HCT116 (cell line): ENCODE measurements at regions not wholly inside any gene's neighbourhood (a gene's known extent, or its start where the extent isn't known, plus 50 kb on each side); places are given as distances from the start of the nearest gene placed in this dataset.

Source experiments
- ATAC-seq: fragments of 200-7000 bp; cut with Tn5 transposase; 2 replicates; pipeline ENCODE4 v1.9.1; 2020; ENCODE audit warnings: mild to moderate bottlenecking, moderate library complexity
- BruUV-seq: library from RNA; stranded (reverse); fragments of 400-500 nt; replicated peaks from 2 replicates; lab custom pipeline; 2021; lab: Mats Ljungman, UMichigan
- CTCF ChIA-PET: fragments of 300-600 bp; sonication (Branson Sonifier 250); formaldehyde crosslinking; loops from one replicate; lab custom pipeline; 2021; ENCODE audit warnings: antibody characterized with exemption; lab: Charles Lee
- POLR2A ChIA-PET: fragments of 300-600, 350-600 bp; sonication (Branson Sonifier 250); formaldehyde crosslinking; loops from one replicate; lab custom pipeline; 2021; ENCODE audit warnings: antibody characterized with exemption; lab: Charles Lee
- RAD21 ChIA-PET, 2 experiments: fragments of 300-600 bp; sonication (Branson Sonifier 250); formaldehyde crosslinking; loops; one replicate each; lab custom pipeline; 2023; ENCODE audit warnings: low total read pairs in 2 of 2; ENCODE audit not compliant: uncharacterized antibody in 2 of 2, unreplicated experiment in 2 of 2, low non-redundant PET in 1 of 2; lab: Charles Lee
- DNase-seq: peaks from one replicate; pipeline ENCODE4 v3.0.0-alpha.2; 2010; ENCODE audit warnings: low read depth, low spot score
- H2AFZ ChIP-seq: fragments of 200-600 bp; shearing (Covaris generic), sonication (generic); 2 replicates; pipeline ENCODE4 v1.6.1; 2017; ENCODE audit warnings: low read depth, mixed run types, mixed read lengths, antibody characterized with exemption, low read length; ENCODE audit not compliant: poor library complexity, severe bottlenecking
- H3K27ac ChIP-seq: 2 replicates; pipeline ENCODE4 v1.5.1; 2012; ENCODE audit warnings: low read depth, low read length
- H3K27me3 ChIP-seq: fragments of 200-600 bp; sonication (generic); 2 replicates; pipeline ENCODE4 v1.6.1; 2016; ENCODE audit warnings: mixed run types, low read length, mixed read lengths; ENCODE audit not compliant: insufficient read depth
- H3K36me3 ChIP-seq, 2 experiments: fragments of 200-500 bp in 1 of 2; fragments of 200-600 bp in 1 of 2; sonication (Bioruptor generic) in 1 of 2; sonication (generic) in 1 of 2; 2 replicates each; pipeline versions ENCODE4 v1.5.1 to v1.6.1; 2014 to 2016; ENCODE audit warnings: low read length in 2 of 2, inconsistent platforms in 1 of 2, mixed read lengths in 1 of 2, mixed run types in 1 of 2; ENCODE audit not compliant: insufficient read depth in 2 of 2, control insufficient read depth in 1 of 2
- H3K4me1 ChIP-seq, 2 experiments: fragments of 200-600 bp in 1 of 2; sonication (generic) in 1 of 2; 2 replicates each; pipeline versions ENCODE4 v1.5.1 to v1.6.1; 2012 to 2017; ENCODE audit warnings: low read length in 2 of 2, inconsistent platforms in 1 of 2, mild to moderate bottlenecking in 1 of 2, mixed read lengths in 1 of 2, mixed run types in 1 of 2, moderate library complexity in 1 of 2; ENCODE audit not compliant: insufficient read depth in 2 of 2, control insufficient read depth in 1 of 2
- H3K4me2 ChIP-seq: fragments of 200-600 bp; sonication (generic); 2 replicates; pipeline ENCODE4 v1.6.1; 2017; ENCODE audit warnings: mixed run types, low read length, mixed read lengths
- H3K4me3 ChIP-seq, 2 experiments: fragments of 200-600 bp in 1 of 2; sonication (generic) in 1 of 2; replicated peaks in 1 of 2; 2 replicates each; pipeline ENCODE4 v1.5.1; 2011 to 2016; ENCODE audit warnings: low read length in 2 of 2, control low read depth in 1 of 2, low read depth in 1 of 2, mild to moderate bottlenecking in 1 of 2, mixed read lengths in 1 of 2, mixed run types in 1 of 2
- H3K79me2 ChIP-seq: fragments of 200-600 bp; sonication (generic); 2 replicates; pipeline ENCODE4 v1.6.1; 2017; ENCODE audit warnings: mild to moderate bottlenecking, mixed run types, low read length, moderate library complexity, mixed read lengths; ENCODE audit not compliant: insufficient read depth
- H3K9ac ChIP-seq: fragments of 200-600 bp; sonication (generic); 2 replicates; pipeline ENCODE4 v1.6.1; 2016; ENCODE audit warnings: low read length, mixed read lengths
- H3K9me2 ChIP-seq: fragments of 200-600 bp; sonication (generic), shearing (Covaris generic); 2 replicates; pipeline ENCODE4 v1.6.1; 2017; ENCODE audit warnings: mixed run types, mild to moderate bottlenecking, moderate library complexity; ENCODE audit not compliant: insufficient read depth
- H3K9me3 ChIP-seq, 2 experiments: fragments of 200-500 bp in 1 of 2; fragments of 200-600 bp in 1 of 2; sonication (Bioruptor generic) in 1 of 2; sonication (generic) in 1 of 2; 2 replicates each; pipeline ENCODE4 v1.6.1; 2014 to 2017; ENCODE audit warnings: low read length in 2 of 2, mixed read lengths in 2 of 2, inconsistent platforms in 1 of 2, low read depth in 1 of 2, mild to moderate bottlenecking in 1 of 2, mixed run types in 1 of 2, moderate library complexity in 1 of 2; ENCODE audit not compliant: control insufficient read depth in 1 of 2, insufficient read depth in 1 of 2
- H4K20me1 ChIP-seq: fragments of 200-600 bp; sonication (generic), shearing (Covaris generic); 2 replicates; pipeline ENCODE4 v1.6.1; 2017; ENCODE audit warnings: mixed run types, mild to moderate bottlenecking, moderate library complexity; ENCODE audit not compliant: insufficient read depth
- EZH2 ChIP-seq: fragments of 200-600 bp; sonication (generic); IDR thresholded peaks from 2 replicates; pipeline ENCODE4 v1.6.1; 2017; ENCODE audit warnings: antibody characterized with exemption, mixed run types
- MAX ChIP-seq: IDR thresholded peaks from 2 replicates; pipeline ENCODE4 v1.6.1; 2012
- POLR2A ChIP-seq: IDR thresholded peaks from 2 replicates; pipeline ENCODE4 v1.7.0; 2011; ENCODE audit warnings: borderline replicate concordance; ENCODE audit not compliant: insufficient read depth, insufficient read length; ENCODE audit errors: extremely low read depth
- RAD21 ChIP-seq: IDR thresholded peaks from 2 replicates; pipeline ENCODE4 v1.6.1; 2012; ENCODE audit warnings: low read depth, mild to moderate bottlenecking
- SP1 ChIP-seq: IDR thresholded peaks from 2 replicates; pipeline ENCODE4 v1.6.1; 2012; ENCODE audit warnings: low read depth
- SRF ChIP-seq: IDR thresholded peaks from 2 replicates; pipeline ENCODE4 v1.6.1; 2012; ENCODE audit warnings: low read depth
- TCF7L2 ChIP-seq: IDR thresholded peaks from 2 replicates; pipeline ENCODE4 v1.7.0; 2011; ENCODE audit warnings: borderline replicate concordance, inconsistent platforms; ENCODE audit not compliant: insufficient read depth, insufficient read length; ENCODE audit errors: extremely low read depth
- YY1 ChIP-seq: IDR thresholded peaks from 2 replicates; pipeline ENCODE4 v1.6.1; 2011; ENCODE audit warnings: low read length, low read depth, moderate library complexity, mild to moderate bottlenecking; ENCODE audit not compliant: insufficient replicate concordance; ENCODE audit errors: extremely low read depth
- ZFX ChIP-seq: fragments of 450-650 bp; IDR thresholded peaks from 2 replicates; pipeline ENCODE4 v1.6.1; 2017
- intact Hi-C: fragments of 100-400 bp; cut with micrococcal nuclease; formaldehyde crosslinking; loops from 2 replicates; pipeline ENCODE4 v1.10.0; 2022
- TF ChIP-seq, protein P1 (sequence below), 3 experiments: fragments of 200-600 bp in 1 of 3; sonication (generic) in 1 of 3; IDR thresholded peaks in 2 of 3; conservative IDR thresholded peaks in 1 of 3; 2 replicates each; pipeline ENCODE4 v1.5.1; 2012 to 2017; ENCODE audit warnings: low read depth in 2 of 3, low read length in 2 of 3, antibody characterized with exemption in 1 of 3, borderline replicate concordance in 1 of 3, control low read depth in 1 of 3, mild to moderate bottlenecking in 1 of 3, mixed read lengths in 1 of 3, mixed run types in 1 of 3, moderate library complexity in 1 of 3; ENCODE audit not compliant: insufficient read depth in 1 of 3

DNA sequence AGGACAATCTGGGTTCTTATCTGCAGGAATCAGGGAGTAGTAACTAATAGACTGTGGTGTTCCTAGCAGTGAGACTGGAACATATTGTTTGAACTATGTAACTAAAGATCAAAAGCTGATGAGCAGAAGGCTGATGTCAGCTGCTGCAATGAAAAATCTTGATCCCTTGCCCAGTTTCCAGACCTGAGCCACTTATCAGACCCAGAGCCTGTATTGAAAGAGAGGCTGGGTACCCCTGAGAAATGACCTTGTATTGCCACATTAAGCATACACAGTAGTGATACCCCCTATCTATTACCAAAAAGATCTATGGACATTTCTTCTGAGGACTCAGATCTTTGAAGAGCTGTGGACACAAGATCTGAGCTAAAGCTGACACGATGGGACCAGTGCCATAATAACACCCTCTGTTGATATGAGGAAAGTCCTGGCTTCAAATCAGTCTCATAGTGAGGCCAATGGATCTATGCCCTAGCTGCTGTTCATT lies 178.0 kb upstream of the GALNT2 start:
- POLR2A ChIA-PET: no interaction called here
- Histone ChIP-seq H2AFZ (no peak overlapping the region), H3K79me2 (no peaks in the 10 kb centered on the region), H3K4me1 (peaks cover 0 to 5% of the 10 kb centered on the region in 2 experiments; a peak in 1 of 4 replicates), H3K9ac (no peak overlapping the region), H3K4me2 (no peak overlapping the region), H3K4me3 (no peak overlapping the region), H3K9me2 (no peaks in the 10 kb centered on the region), H4K20me1 (no peaks in the 10 kb centered on the region; the same call in 1 of the 2 replicates), H3K27ac (no peak overlapping the region), H3K36me3 (no peaks in the 10 kb centered on the region), H3K27me3 (peaks cover 41% of the 10 kb centered on the region), H3K9me3 (no peaks in the 10 kb centered on the region)
- BruUV-seq: no TSS peak
- CTCF ChIA-PET: no interaction called here
- ATAC-seq (no peak), DNase-seq (no peak)
- peak; percentile 57 for TF ChIP-seq TCF7L2
- no peak for TF ChIP-seq RAD21
- RAD21 ChIA-PET: no interaction called here
- intact Hi-C loops: no loop called here

GRCh38 chr1:229891227-229891626 lies 175.8 kb upstream of the GALNT2 start:
- Histone ChIP-seq H3K27ac (no peak overlapping the region), H3K79me2 (no peaks in the 10 kb centered on the region), H2AFZ (no peak overlapping the region), H3K9me3 (no peaks in the 10 kb centered on the region), H3K4me3 (no peak overlapping the region), H3K36me3 (no peaks in the 10 kb centered on the region), H3K4me1 (peaks cover 0 to 7% of the 10 kb centered on the region in 2 experiments; a peak in 1 of 4 replicates), H3K9me2 (no peaks in the 10 kb centered on the region), H3K27me3 (peaks cover 25% of the 10 kb centered on the region), H4K20me1 (no peaks in the 10 kb centered on the region; the same call in 1 of the 2 replicates), H3K4me2 (no peak overlapping the region), H3K9ac (no peak overlapping the region)
- no peak for ATAC-seq
- no peak for TF ChIP-seq TCF7L2
- no peak for TF ChIP-seq SRF
- TF ChIP-seq SP1: no peak
- no peak for TF ChIP-seq EZH2
- TF ChIP-seq YY1: no peak
- TF ChIP-seq, protein P1, sequence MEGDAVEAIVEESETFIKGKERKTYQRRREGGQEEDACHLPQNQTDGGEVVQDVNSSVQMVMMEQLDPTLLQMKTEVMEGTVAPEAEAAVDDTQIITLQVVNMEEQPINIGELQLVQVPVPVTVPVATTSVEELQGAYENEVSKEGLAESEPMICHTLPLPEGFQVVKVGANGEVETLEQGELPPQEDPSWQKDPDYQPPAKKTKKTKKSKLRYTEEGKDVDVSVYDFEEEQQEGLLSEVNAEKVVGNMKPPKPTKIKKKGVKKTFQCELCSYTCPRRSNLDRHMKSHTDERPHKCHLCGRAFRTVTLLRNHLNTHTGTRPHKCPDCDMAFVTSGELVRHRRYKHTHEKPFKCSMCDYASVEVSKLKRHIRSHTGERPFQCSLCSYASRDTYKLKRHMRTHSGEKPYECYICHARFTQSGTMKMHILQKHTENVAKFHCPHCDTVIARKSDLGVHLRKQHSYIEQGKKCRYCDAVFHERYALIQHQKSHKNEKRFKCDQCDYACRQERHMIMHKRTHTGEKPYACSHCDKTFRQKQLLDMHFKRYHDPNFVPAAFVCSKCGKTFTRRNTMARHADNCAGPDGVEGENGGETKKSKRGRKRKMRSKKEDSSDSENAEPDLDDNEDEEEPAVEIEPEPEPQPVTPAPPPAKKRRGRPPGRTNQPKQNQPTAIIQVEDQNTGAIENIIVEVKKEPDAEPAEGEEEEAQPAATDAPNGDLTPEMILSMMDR (IDR thresholded peaks at IDR 0.05 in 2 of 3, conservative IDR thresholded peaks at IDR 0.05 in 1 of 3; ENCODE audit: borderline replicate concordance in 1 of 3, insufficient read depth in 1 of 3, low read depth in 2 of 3, low read length in 2 of 3): no peak
- TF ChIP-seq MAX: no peak
- no peak for TF ChIP-seq POLR2A
- no peak for TF ChIP-seq ZFX
- ChIA-PET POLR2A (no interaction called here), RAD21 (no interaction called here), CTCF (no interaction called here)
- intact Hi-C loops: no loop called here
- no TSS peak for BruUV-seq
- no peak for DNase-seq
